Astrocyte (in vitro differentiated cells and primary cell): ENCODE measurements at regions not wholly inside any gene's neighbourhood (a gene's known extent, or its start where the extent isn't known, plus 50 kb on each side); places are given as distances from the start of the nearest gene placed in this dataset.

Experiments used
- DNase-seq: peaks from one replicate; pipeline ENCODE4 v3.0.0-alpha.2; 2010; ENCODE audit warnings: low read depth
- FAIRE-seq: peaks from 2 replicates; lab custom pipeline; 2011; peaks lifted over from hg19 to GRCh38; lab: Jason Lieb, UNC
- H2AFZ ChIP-seq: 2 replicates; pipeline ENCODE4 v1.6.0; 2012; ENCODE audit warnings: low read depth, low read length, inconsistent platforms
- H3K27ac ChIP-seq: 2 replicates; pipeline ENCODE4 v1.5.1; 2011; ENCODE audit warnings: low read depth, low read length, inconsistent platforms
- H3K27me3 ChIP-seq: 2 replicates; pipeline ENCODE4 v1.6.0; 2011; ENCODE audit warnings: low read length, inconsistent platforms; ENCODE audit not compliant: insufficient read depth
- H3K36me3 ChIP-seq: 2 replicates; pipeline ENCODE4 v1.5.1; 2011; ENCODE audit warnings: low read length, inconsistent platforms; ENCODE audit not compliant: insufficient read depth
- H3K4me1 ChIP-seq: 2 replicates; pipeline ENCODE4 v1.5.1; 2011; ENCODE audit warnings: low read length, inconsistent platforms; ENCODE audit not compliant: insufficient read depth
- H3K4me2 ChIP-seq: 2 replicates; pipeline ENCODE4 v1.6.0; 2012; ENCODE audit warnings: low read length, inconsistent platforms
- H3K4me3 ChIP-seq: 2 replicates; pipeline ENCODE4 v1.5.1; 2011; ENCODE audit warnings: low read depth, mild to moderate bottlenecking, low read length, inconsistent platforms; ENCODE audit not compliant: insufficient read depth
- H3K79me2 ChIP-seq: 2 replicates; pipeline ENCODE4 v1.6.0; 2012; ENCODE audit warnings: mild to moderate bottlenecking, low read length, inconsistent platforms; ENCODE audit not compliant: insufficient read depth
- H3K9ac ChIP-seq: 2 replicates; pipeline ENCODE4 v1.6.0; 2012; ENCODE audit warnings: mild to moderate bottlenecking, low read length, inconsistent platforms
- H3K9me3 ChIP-seq: 2 replicates; pipeline ENCODE4 v1.5.1; 2012; ENCODE audit warnings: low read depth, mild to moderate bottlenecking, low read length, inconsistent platforms; ENCODE audit not compliant: insufficient read depth
- H4K20me1 ChIP-seq: 2 replicates; pipeline ENCODE4 v1.6.0; 2012; ENCODE audit warnings: low read length, inconsistent platforms; ENCODE audit not compliant: insufficient read depth
- H3K27ac Mint-ChIP-seq: one replicate; pipeline ENCODE4 v1.8.0; 2021; ENCODE audit warnings: mild to moderate bottlenecking, mixed read lengths; ENCODE audit not compliant: unreplicated experiment
- H3K27me3 Mint-ChIP-seq: one replicate; pipeline ENCODE4 v1.8.0; 2021; ENCODE audit warnings: low read depth, mixed read lengths; ENCODE audit not compliant: unreplicated experiment
- H3K36me3 Mint-ChIP-seq: one replicate; pipeline ENCODE4 v1.8.0; 2021; ENCODE audit warnings: low read depth, mixed read lengths; ENCODE audit not compliant: unreplicated experiment
- H3K4me1 Mint-ChIP-seq: one replicate; pipeline ENCODE4 v1.8.0; 2021; ENCODE audit warnings: low read depth, mixed read lengths; ENCODE audit not compliant: unreplicated experiment
- H3K4me3 Mint-ChIP-seq: one replicate; pipeline ENCODE4 v1.8.0; 2021; ENCODE audit warnings: mild to moderate bottlenecking, moderate library complexity, mixed read lengths; ENCODE audit not compliant: unreplicated experiment
- H3K9me3 Mint-ChIP-seq: one replicate; pipeline ENCODE4 v1.8.0; 2021; ENCODE audit warnings: mild to moderate bottlenecking, mixed read lengths; ENCODE audit not compliant: unreplicated experiment
- EZH2 ChIP-seq: IDR thresholded peaks from 2 replicates; pipeline ENCODE4 v1.6.1; 2012; ENCODE audit warnings: mild to moderate bottlenecking, low read length, inconsistent platforms; ENCODE audit not compliant: insufficient read depth
- TF ChIP-seq, protein P1 (sequence below): IDR thresholded peaks from 2 replicates; pipeline ENCODE4 v1.5.1; 2011; ENCODE audit warnings: low read depth, mild to moderate bottlenecking, inconsistent platforms, low read length, moderate library complexity; ENCODE audit not compliant: insufficient read depth

DNA sequence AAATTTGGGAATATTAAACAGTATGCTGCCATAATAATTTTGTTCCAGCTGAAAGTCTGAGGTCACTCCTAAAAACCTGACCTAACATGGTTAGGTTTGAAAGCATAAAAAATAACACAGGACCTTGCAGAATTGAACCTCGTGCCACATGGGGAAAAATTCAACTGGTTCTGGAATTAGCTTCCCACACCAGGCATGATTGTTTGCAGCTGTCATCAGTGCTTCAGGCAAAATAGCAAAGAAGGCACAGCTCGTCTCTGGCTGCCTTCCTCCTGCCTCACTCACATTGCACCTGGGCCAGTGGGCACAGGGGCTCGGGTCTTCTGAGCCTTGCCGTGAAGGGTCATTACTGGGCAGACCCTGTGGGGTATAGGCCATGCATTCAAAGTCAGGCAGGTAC, 153.8 kb upstream of the ARHGAP20 start:
- no peak overlapping the region for H3K27ac ChIP-seq
- H3K36me3 Mint-ChIP-seq: no peaks in the 10 kb centered on the region
- H3K27me3 ChIP-seq: no peaks in the 10 kb centered on the region
- H4K20me1 ChIP-seq: no peaks in the 10 kb centered on the region
- no peaks in the 10 kb centered on the region for H3K9me3 Mint-ChIP-seq
- no peak overlapping the region for H3K9ac ChIP-seq
- no peak for DNase-seq
- peaks cover 4% of the 10 kb centered on the region for H3K27me3 Mint-ChIP-seq
- no peak for TF ChIP-seq EZH2
- TF ChIP-seq, protein P1, sequence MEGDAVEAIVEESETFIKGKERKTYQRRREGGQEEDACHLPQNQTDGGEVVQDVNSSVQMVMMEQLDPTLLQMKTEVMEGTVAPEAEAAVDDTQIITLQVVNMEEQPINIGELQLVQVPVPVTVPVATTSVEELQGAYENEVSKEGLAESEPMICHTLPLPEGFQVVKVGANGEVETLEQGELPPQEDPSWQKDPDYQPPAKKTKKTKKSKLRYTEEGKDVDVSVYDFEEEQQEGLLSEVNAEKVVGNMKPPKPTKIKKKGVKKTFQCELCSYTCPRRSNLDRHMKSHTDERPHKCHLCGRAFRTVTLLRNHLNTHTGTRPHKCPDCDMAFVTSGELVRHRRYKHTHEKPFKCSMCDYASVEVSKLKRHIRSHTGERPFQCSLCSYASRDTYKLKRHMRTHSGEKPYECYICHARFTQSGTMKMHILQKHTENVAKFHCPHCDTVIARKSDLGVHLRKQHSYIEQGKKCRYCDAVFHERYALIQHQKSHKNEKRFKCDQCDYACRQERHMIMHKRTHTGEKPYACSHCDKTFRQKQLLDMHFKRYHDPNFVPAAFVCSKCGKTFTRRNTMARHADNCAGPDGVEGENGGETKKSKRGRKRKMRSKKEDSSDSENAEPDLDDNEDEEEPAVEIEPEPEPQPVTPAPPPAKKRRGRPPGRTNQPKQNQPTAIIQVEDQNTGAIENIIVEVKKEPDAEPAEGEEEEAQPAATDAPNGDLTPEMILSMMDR: no peak
- FAIRE-seq: no peak
- no peak overlapping the region for H3K27ac Mint-ChIP-seq
- H3K4me2 ChIP-seq: no peak overlapping the region
- H3K4me1 ChIP-seq: no peaks in the 10 kb centered on the region
- no peaks in the 10 kb centered on the region for H3K36me3 ChIP-seq
- no peak overlapping the region for H3K4me3 ChIP-seq
- H3K4me3 Mint-ChIP-seq: no peak overlapping the region
- H2AFZ ChIP-seq: no peak overlapping the region
- no peaks in the 10 kb centered on the region for H3K4me1 Mint-ChIP-seq
- no peaks in the 10 kb centered on the region for H3K9me3 ChIP-seq
- H3K79me2 ChIP-seq: no peaks in the 10 kb centered on the region

DNA sequence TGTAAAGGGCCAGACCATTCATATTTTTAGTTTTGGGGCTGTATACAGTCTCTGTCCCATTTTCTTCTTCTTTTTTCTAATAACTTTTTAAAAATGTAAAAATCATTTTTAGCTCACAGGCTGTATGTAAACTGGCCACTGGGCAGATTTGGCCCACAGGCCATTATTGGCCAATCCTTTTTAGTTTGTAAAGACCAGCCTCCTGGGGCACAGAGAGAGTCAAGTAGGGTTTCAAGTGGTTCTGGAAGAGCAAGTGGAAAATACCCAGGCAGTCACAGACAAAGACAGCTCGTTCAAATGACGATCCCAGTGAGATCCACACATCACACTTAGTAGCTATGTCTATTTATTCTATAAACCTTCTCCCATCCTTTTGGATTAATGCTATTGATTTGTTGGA, 150.2 kb upstream of the ARHGAP20 start:
- H3K27ac ChIP-seq: no peak overlapping the region
- no peaks in the 10 kb centered on the region for H3K9me3 ChIP-seq
- H3K4me2 ChIP-seq: no peak overlapping the region
- no peaks in the 10 kb centered on the region for H3K36me3 ChIP-seq
- H3K27me3 ChIP-seq: no peaks in the 10 kb centered on the region
- peaks cover 2% of the 10 kb centered on the region for H3K27me3 Mint-ChIP-seq
- no peaks in the 10 kb centered on the region for H3K4me1 ChIP-seq
- H3K4me3 ChIP-seq: no peak overlapping the region
- peaks cover 2% of the 10 kb centered on the region for H3K4me1 Mint-ChIP-seq
- H2AFZ ChIP-seq: no peak overlapping the region
- FAIRE-seq (no peak), DNase-seq (no peak)
- no peaks in the 10 kb centered on the region for H3K36me3 Mint-ChIP-seq
- no peaks in the 10 kb centered on the region for H3K79me2 ChIP-seq
- H3K9me3 Mint-ChIP-seq: no peaks in the 10 kb centered on the region
- TF ChIP-seq, protein P1: no peak
- TF ChIP-seq EZH2: no peak
- no peaks in the 10 kb centered on the region for H4K20me1 ChIP-seq
- no peak overlapping the region for H3K9ac ChIP-seq
- H3K4me3 Mint-ChIP-seq: no peak overlapping the region
- H3K27ac Mint-ChIP-seq: no peak overlapping the region

DNA sequence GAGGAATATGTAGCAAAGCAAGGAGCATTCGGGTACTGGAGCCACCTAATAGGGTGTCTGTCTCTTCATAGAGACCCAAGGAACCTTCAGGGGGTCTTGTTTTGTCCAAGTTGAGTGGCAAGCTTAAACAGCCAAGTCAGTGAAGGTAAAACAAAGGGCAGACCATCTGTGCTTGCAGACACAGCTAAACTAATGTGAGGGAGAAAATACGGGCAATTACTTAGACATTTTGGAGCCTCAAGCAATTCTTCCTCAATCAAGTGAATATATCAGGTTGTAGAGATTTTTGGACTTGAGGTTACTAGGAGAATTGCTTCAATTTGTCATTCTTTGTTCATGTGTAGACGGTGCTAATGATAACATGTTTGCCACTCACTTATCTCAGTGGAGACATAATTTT, 148.2 kb upstream of the ARHGAP20 start:
- Mint-ChIP-seq H3K4me3 (no peak overlapping the region), H3K27me3 (no peaks in the 10 kb centered on the region), H3K9me3 (no peaks in the 10 kb centered on the region), H3K4me1 (peaks cover 2% of the 10 kb centered on the region), H3K27ac (no peak overlapping the region), H3K36me3 (no peaks in the 10 kb centered on the region)
- H3K9me3 ChIP-seq: no peaks in the 10 kb centered on the region
- TF ChIP-seq EZH2: no peak
- TF ChIP-seq, protein P1: no peak
- no peaks in the 10 kb centered on the region for H3K4me1 ChIP-seq
- no peak for FAIRE-seq
- no peaks in the 10 kb centered on the region for H3K36me3 ChIP-seq
- no peaks in the 10 kb centered on the region for H3K79me2 ChIP-seq
- no peaks in the 10 kb centered on the region for H3K27me3 ChIP-seq
- H3K27ac ChIP-seq: no peak overlapping the region
- no peak overlapping the region for H3K4me3 ChIP-seq
- no peak for DNase-seq
- no peak overlapping the region for H2AFZ ChIP-seq
- no peaks in the 10 kb centered on the region for H4K20me1 ChIP-seq
- H3K4me2 ChIP-seq: no peak overlapping the region
- H3K9ac ChIP-seq: no peak overlapping the region
